PC-9 (cell line): ENCODE measurements at regions not wholly inside any gene's neighbourhood (a gene's known extent, or its start where the extent isn't known, plus 50 kb on each side); places are given as distances from the start of the nearest gene placed in this dataset.

Experiments
- BruUV-seq: library from RNA; stranded (reverse); fragments of 400-500 nt; replicated peaks from 2 replicates; lab custom pipeline; 2021; lab: Mats Ljungman, UMichigan
- CTCF ChIA-PET: fragments of 300-600 bp; sonication (Branson Sonifier 250); formaldehyde crosslinking; loops from one replicate; lab custom pipeline; 2022; ENCODE audit warnings: antibody characterized with exemption; lab: Charles Lee
- POLR2A ChIA-PET: fragments of 300-600 bp; sonication (Branson Sonifier 250); formaldehyde crosslinking; loops from one replicate; lab custom pipeline; 2022; ENCODE audit warnings: antibody characterized with exemption; ENCODE audit not compliant: unreplicated experiment; lab: Charles Lee
- DNase-seq, 2 experiments: peaks; one replicate each; pipeline versions ENCODE4 v3.0.0 to v3.0.0-alpha.2; 2015 to 2022; ENCODE audit warnings: mixed read lengths in 1 of 2
- H2AFZ ChIP-seq: fragments of 200-600 bp; sonication (generic); 2 replicates; pipeline ENCODE4 v1.8.1; 2017; ENCODE audit warnings: antibody characterized with exemption
- H3F3A ChIP-seq: fragments of 200-600 bp; sonication (generic); 2 replicates; pipeline ENCODE4 v1.8.1; 2017; ENCODE audit warnings: antibody characterized with exemption, mild to moderate bottlenecking, low read depth; ENCODE audit not compliant: insufficient read depth
- H3K27ac ChIP-seq: fragments of 200-600 bp; sonication (generic); 2 replicates; pipeline ENCODE4 v1.6.1; 2016; ENCODE audit warnings: mixed run types
- H3K27me3 ChIP-seq: fragments of 200-600 bp; sonication (generic); 2 replicates; pipeline ENCODE4 v1.6.1; 2016; ENCODE audit warnings: low read depth, mixed run types; ENCODE audit not compliant: insufficient read depth
- H3K36me3 ChIP-seq: fragments of 200-600 bp; sonication (generic); 2 replicates; pipeline ENCODE4 v1.6.1; 2016; ENCODE audit warnings: low read depth, mixed run types
- H3K4me1 ChIP-seq: fragments of 200-600 bp; sonication (generic); replicated peaks from 2 replicates; pipeline ENCODE4 v1.6.1; 2016; ENCODE audit warnings: mixed run types; ENCODE audit not compliant: insufficient read depth
- H3K4me2 ChIP-seq: fragments of 200-600 bp; sonication (generic); 2 replicates; pipeline ENCODE4 v1.6.1; 2017; ENCODE audit warnings: mixed run types
- H3K4me3 ChIP-seq: fragments of 200-600 bp; sonication (generic); 2 replicates; pipeline ENCODE4 v1.6.1; 2016; ENCODE audit warnings: mixed run types
- H3K79me2 ChIP-seq: fragments of 200-600 bp; sonication (generic); 2 replicates; pipeline ENCODE4 v1.6.1; 2017; ENCODE audit warnings: low read depth, mixed run types
- H3K9me2 ChIP-seq: fragments of 200-600 bp; sonication (generic); 2 replicates; pipeline ENCODE4 v1.8.1; 2017; ENCODE audit warnings: mild to moderate bottlenecking; ENCODE audit not compliant: insufficient read depth
- H3K9me3 ChIP-seq: fragments of 200-600 bp; sonication (generic); 2 replicates; pipeline ENCODE4 v1.8.1; 2016; ENCODE audit warnings: low read depth; ENCODE audit not compliant: insufficient read depth
- H4K20me1 ChIP-seq: fragments of 200-600 bp; sonication (generic); 2 replicates; pipeline ENCODE4 v1.8.1; 2017; ENCODE audit not compliant: insufficient read depth
- CTCF ChIP-seq: fragments of 200-600 bp; sonication (generic); conservative IDR thresholded peaks from 2 replicates; pipeline ENCODE4 v1.6.1; 2017; ENCODE audit warnings: mixed run types, antibody characterized with exemption, mild to moderate bottlenecking, moderate library complexity
- EZH2 ChIP-seq: fragments of 200-600 bp; sonication (generic); IDR thresholded peaks from 2 replicates; pipeline ENCODE4 v1.8.0; 2017; ENCODE audit warnings: antibody characterized with exemption, low read depth
- intact Hi-C: fragments of 100-400 bp; cut with micrococcal nuclease; formaldehyde crosslinking; loops from one replicate; pipeline ENCODE4 v1.10.0; 2022; ENCODE audit not compliant: unreplicated experiment

GRCh38 chr3:27633224-27633545 lies 88.9 kb downstream of the EOMES start:
- no peaks in the 10 kb centered on the region for H3K36me3 ChIP-seq
- H4K20me1 ChIP-seq, result no peaks in the 10 kb centered on the region
- 0 out of 2 replicates have a peak overlapping the region, but pooled peaks have one; percentile 33 for H3K27ac ChIP-seq
- no TSS peak for BruUV-seq
- H3K4me2 ChIP-seq, result peak overlapping the region; percentile 79
- no peaks in the 10 kb centered on the region for H3K27me3 ChIP-seq
- peak overlapping the region; percentile 88 for H2AFZ ChIP-seq
- H3K4me1 ChIP-seq, result peaks cover 22% of the 10 kb centered on the region
- no peaks in the 10 kb centered on the region for H3K9me2 ChIP-seq
- no peaks in the 10 kb centered on the region for H3K79me2 ChIP-seq
- ChIA-PET POLR2A (interaction anchor here (0.6 kb wide), 2 partner anchors 149 to 202 kb away, joined by 3 to 4 read pairs; partner anchors contain the start of gene SLC4A7), CTCF (interaction anchor here (0.5 to 0.6 kb wide), 2 partner anchors 70 to 98 kb away, joined by 5 to 17 read pairs; no protein-coding TSS in a partner anchor)
- intact Hi-C loops, result no loop called here
- TF ChIP-seq EZH2, result no peak
- no peak for TF ChIP-seq CTCF
- no peak for DNase-seq
- H3K9me3 ChIP-seq, result no peaks in the 10 kb centered on the region
- peak overlapping the region; percentile 61 for H3K4me3 ChIP-seq
- peaks cover 12% of the 10 kb centered on the region for H3F3A ChIP-seq

GRCh38 chr3:27632431-27633223 lies 89.5 kb downstream of the EOMES start:
- Histone ChIP-seq H3K9me2 (no peaks in the 10 kb centered on the region), H3K4me2 (peak overlapping the region; percentile 79), H3K27me3 (no peaks in the 10 kb centered on the region), H4K20me1 (no peaks in the 10 kb centered on the region), H2AFZ (peak overlapping the region; percentile 90), H3K9me3 (no peaks in the 10 kb centered on the region), H3K4me1 (peaks cover 24% of the 10 kb centered on the region), H3K27ac (peak overlapping the region; percentile 41; the same call in 1 of the 2 replicates), H3K36me3 (no peaks in the 10 kb centered on the region), H3K79me2 (no peaks in the 10 kb centered on the region), H3F3A (peaks cover 12% of the 10 kb centered on the region), H3K4me3 (peak overlapping the region; percentile 61)
- BruUV-seq, result no TSS peak
- TF ChIP-seq CTCF (no peak), EZH2 (no peak)
- intact Hi-C loops, result no loop called here
- DNase-seq, result peak; percentile 39 to 59
- ChIA-PET CTCF (interaction anchor here (0.6 to 1.0 kb wide), 2 partner anchors 69 to 79 kb away, joined by 5 to 20 read pairs; no protein-coding TSS in a partner anchor), POLR2A (interaction anchor here (0.6 kb wide), 2 partner anchors 148 to 202 kb away, joined by 3 to 4 read pairs; partner anchors contain the start of gene SLC4A7)

GRCh38 chr3:27630885-27631284 lies 91.2 kb downstream of the EOMES start:
- no peaks in the 10 kb centered on the region for H3K27me3 ChIP-seq
- peaks cover 24% of the 10 kb centered on the region for H3K4me1 ChIP-seq
- no peaks in the 10 kb centered on the region for H3K79me2 ChIP-seq
- peaks cover 12% of the 10 kb centered on the region for H3F3A ChIP-seq
- no peak overlapping the region for H3K4me3 ChIP-seq
- intact Hi-C loops, result no loop called here
- no peaks in the 10 kb centered on the region for H4K20me1 ChIP-seq
- H3K9me3 ChIP-seq, result no peaks in the 10 kb centered on the region
- DNase-seq, result peak in 1 of 2 experiments; percentile 39
- TF ChIP-seq CTCF (no peak), EZH2 (no peak)
- no TSS peak for BruUV-seq
- H2AFZ ChIP-seq, result no peak overlapping the region
- H3K9me2 ChIP-seq, result no peaks in the 10 kb centered on the region
- POLR2A ChIA-PET, result no interaction called here
- 0 out of 2 replicates have a peak overlapping the region, but pooled peaks have one; percentile 1 for H3K27ac ChIP-seq
- CTCF ChIA-PET, result no interaction called here
- H3K4me2 ChIP-seq, result no peak overlapping the region
- no peaks in the 10 kb centered on the region for H3K36me3 ChIP-seq
